ENCODE measurements at regions not wholly inside any gene's neighbourhood (a gene's known extent, or its start where the extent isn't known, plus 50 kb on each side); places are given as distances from the start of the nearest gene placed in this dataset.
"Not testable (repeated sequence)": the region's sequence is repeated elsewhere in the genome, so short reads cannot be mapped to it uniquely, and the experiment has no call there.

DNA sequence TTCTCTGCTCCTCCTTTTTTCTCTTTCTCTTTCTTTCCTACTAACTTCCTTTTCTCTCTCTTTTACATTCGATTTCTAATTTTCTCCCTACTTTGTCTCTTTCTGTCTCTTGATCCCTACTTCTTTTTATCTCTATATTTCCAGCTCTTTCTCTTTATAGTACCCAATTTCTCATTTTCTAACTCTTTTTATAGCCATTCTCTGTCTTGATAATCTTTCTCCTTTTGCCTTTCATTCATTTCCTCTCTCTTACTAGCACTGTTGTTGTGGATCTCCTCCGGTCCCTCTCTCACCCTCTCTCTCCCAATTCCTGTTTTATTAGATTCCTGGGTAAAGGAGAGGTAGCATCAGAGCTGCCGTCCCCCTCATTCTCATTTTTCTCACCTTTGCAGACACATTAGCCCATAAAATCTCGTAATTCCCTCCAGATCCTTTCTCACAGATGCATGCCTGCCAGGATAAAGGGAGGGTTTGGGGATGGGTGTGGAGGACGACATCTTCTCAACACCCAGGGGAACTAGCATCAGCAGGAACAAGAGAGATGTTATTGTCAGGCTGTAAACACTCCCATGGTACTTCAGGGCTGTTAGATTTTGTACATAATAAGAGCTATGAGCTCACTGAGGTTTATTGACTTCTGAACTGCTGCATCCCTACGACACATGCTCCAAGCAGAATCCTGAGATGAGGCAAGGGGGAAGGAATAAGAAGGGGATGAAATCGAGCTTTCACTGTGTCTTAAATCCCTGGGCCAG is 159.0 kb upstream of the GALNT2 start:
- DNase-seq (ENCODE audit: low read depth), result no peak
- Histone ChIP-seq H3K27me3 (ENCODE audit: control insufficient read depth, insufficient read depth, low read length) (no peaks in the 10 kb centered on the region), H3K36me3 (ENCODE audit: control insufficient read depth, insufficient read depth, low read length) (no peaks in the 10 kb centered on the region), H3K4me3 (ENCODE audit: low read depth, low read length) (no peak overlapping the region)
- TF ChIP-seq, protein P1, sequence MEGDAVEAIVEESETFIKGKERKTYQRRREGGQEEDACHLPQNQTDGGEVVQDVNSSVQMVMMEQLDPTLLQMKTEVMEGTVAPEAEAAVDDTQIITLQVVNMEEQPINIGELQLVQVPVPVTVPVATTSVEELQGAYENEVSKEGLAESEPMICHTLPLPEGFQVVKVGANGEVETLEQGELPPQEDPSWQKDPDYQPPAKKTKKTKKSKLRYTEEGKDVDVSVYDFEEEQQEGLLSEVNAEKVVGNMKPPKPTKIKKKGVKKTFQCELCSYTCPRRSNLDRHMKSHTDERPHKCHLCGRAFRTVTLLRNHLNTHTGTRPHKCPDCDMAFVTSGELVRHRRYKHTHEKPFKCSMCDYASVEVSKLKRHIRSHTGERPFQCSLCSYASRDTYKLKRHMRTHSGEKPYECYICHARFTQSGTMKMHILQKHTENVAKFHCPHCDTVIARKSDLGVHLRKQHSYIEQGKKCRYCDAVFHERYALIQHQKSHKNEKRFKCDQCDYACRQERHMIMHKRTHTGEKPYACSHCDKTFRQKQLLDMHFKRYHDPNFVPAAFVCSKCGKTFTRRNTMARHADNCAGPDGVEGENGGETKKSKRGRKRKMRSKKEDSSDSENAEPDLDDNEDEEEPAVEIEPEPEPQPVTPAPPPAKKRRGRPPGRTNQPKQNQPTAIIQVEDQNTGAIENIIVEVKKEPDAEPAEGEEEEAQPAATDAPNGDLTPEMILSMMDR (IDR thresholded peaks at IDR 0.05; ENCODE audit: insufficient read depth, low read depth, low read length), result no peak
- ChIA-PET CTCF (interaction anchor here (1.2 kb wide), 1 partner anchor 9 kb away, joined by 5 read pairs; no protein-coding TSS in a partner anchor), POLR2A (no interaction called here)

DNA sequence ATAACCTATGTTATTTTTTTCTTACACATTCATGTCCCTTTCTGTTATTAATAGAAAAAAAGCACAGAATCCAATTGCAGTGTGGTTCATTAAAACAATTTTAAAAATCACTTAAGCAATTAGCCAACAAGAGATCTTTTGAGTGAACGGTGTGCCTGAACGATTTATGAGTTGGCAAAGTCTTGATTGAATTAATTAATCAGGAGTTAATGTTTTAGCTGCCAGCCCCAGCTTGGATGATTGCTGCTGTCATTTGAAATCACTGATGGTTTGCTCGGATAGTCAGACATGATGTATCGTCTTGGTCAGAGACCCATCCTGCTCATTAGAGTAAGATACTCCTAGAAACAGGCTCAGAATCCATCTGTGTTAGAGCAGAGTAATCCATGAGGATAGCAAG is 158.3 kb upstream of the GALNT2 start:
- DNase-seq (ENCODE audit: low read depth), result no peak
- no peaks in the 10 kb centered on the region for H3K36me3 ChIP-seq (ENCODE audit: control insufficient read depth, insufficient read depth, low read length)
- ChIA-PET POLR2A (no interaction called here), CTCF (interaction anchor here (1.2 kb wide), 1 partner anchor 10 kb away, joined by 5 read pairs; no protein-coding TSS in a partner anchor)
- H3K4me3 ChIP-seq (ENCODE audit: low read depth, low read length), result no peak overlapping the region
- TF ChIP-seq, protein P1 (IDR thresholded peaks at IDR 0.05; ENCODE audit: insufficient read depth, low read depth, low read length), result no peak
- H3K27me3 ChIP-seq (ENCODE audit: control insufficient read depth, insufficient read depth, low read length), result no peaks in the 10 kb centered on the region

DNA sequence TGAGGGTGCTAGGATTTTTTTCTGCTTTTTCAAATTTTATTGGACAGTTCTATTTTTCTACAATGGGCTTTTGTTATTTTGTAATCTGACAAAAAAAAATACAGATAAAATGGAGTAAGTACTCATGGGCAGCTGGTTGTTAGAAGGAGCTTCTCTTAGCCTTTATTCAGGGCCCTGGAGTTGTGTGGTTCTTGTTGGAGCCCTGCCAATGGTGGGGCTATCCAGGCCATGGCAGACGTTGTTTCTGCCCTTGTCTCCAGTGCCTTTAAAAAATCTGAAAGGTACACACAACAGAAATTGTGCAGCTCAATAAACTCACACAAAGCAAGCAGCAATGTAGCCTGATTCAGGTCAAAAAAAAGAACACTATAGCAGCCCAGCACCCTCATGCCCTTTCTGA is 153.5 kb upstream of the GALNT2 start:
- TF ChIP-seq, protein P1 (IDR thresholded peaks at IDR 0.05; ENCODE audit: insufficient read depth, low read depth, low read length), result no peak
- CTCF ChIA-PET, result interaction anchor here (1.6 kb wide), 1 partner anchor 12 kb away, joined by 3 read pairs; no protein-coding TSS in a partner anchor
- no peak for DNase-seq (ENCODE audit: low read depth)
- Histone ChIP-seq H3K27me3 (ENCODE audit: control insufficient read depth, insufficient read depth, low read length) (no peaks in the 10 kb centered on the region), H3K36me3 (ENCODE audit: control insufficient read depth, insufficient read depth, low read length) (no peaks in the 10 kb centered on the region), H3K4me3 (ENCODE audit: low read depth, low read length) (no peak overlapping the region)
- POLR2A ChIA-PET, result no interaction called here

DNA sequence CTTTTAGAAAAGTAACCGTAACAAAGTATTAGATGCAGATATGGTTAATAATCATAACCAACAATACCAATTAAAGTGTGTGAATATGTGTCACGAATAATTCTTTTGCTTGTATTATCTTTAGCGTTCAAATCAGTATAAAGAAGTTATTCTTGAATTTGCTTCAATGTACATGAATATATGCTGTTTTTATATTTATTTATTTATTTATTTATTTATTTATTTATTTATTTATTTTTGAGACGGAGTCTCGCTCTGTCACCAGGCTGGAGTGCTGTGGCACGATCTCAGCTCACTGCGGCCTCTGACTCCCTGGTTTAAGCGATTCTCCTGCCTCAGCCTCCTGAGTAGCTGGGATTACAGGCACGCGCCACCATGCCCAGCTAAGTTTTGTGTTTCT is 147.6 kb upstream of the GALNT2 start:
- DNase-seq (ENCODE audit: low read depth); CTCF ChIA-PET; H3K4me3 ChIP-seq (ENCODE audit: low read depth, low read length); POLR2A ChIA-PET; H3K27me3 ChIP-seq (ENCODE audit: control insufficient read depth, insufficient read depth, low read length); H3K36me3 ChIP-seq (ENCODE audit: control insufficient read depth, insufficient read depth, low read length): not testable (repeated sequence)

DNA sequence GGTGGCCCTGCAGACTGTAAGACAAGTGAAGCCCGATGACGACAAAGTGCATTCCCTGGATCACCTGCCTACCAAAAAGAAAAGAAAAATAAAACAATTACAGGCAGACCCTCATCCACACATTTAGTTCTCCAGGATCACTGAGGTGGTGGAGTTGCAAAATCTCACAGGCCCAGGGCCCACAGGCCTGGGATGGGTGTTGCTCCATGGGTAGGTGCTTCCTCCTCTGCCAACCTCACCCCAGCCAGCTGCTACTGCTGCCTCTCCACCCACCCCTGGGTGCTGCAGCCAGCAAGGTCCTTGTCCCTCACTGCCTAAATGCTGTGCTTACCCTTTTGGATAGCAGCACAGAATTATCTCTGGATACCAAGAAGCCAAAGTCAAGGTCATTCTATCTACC is 146.4 kb upstream of the GALNT2 start:
- no peak for DNase-seq (ENCODE audit: low read depth)
- TF ChIP-seq, protein P1 (IDR thresholded peaks at IDR 0.05; ENCODE audit: insufficient read depth, low read depth, low read length), result no peak
- Histone ChIP-seq H3K4me3 (ENCODE audit: low read depth, low read length) (no peak overlapping the region), H3K27me3 (ENCODE audit: control insufficient read depth, insufficient read depth, low read length) (no peaks in the 10 kb centered on the region), H3K36me3 (ENCODE audit: control insufficient read depth, insufficient read depth, low read length) (no peaks in the 10 kb centered on the region)
- ChIA-PET CTCF (no interaction called here), POLR2A (no interaction called here)

DNA sequence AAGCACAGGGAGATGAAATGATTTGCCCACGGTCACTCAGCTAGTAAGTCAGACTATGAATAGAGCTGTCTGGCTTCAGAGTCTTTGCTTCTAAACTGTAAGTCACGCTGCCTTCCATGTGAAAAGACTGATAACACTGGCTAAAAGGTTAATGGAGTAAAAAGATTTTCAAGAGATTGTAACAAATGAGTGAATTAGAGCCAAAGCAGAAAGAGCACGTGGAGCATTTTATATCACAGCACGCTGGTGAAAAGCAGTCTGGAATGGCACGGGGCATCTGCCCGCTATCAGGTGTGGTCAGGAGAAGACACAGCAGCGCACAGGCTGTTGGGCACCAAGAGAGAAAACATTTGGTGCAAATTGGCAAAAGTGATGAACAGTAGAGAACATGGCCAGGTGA is 144.8 kb upstream of the GALNT2 start:
- ChIA-PET CTCF (interaction anchor here (1.0 kb wide), 1 partner anchor 18 kb away, joined by 3 read pairs; no protein-coding TSS in a partner anchor), POLR2A (no interaction called here)
- H3K27me3 ChIP-seq (ENCODE audit: control insufficient read depth, insufficient read depth, low read length), result no peaks in the 10 kb centered on the region
- no peaks in the 10 kb centered on the region for H3K36me3 ChIP-seq (ENCODE audit: control insufficient read depth, insufficient read depth, low read length)
- no peak for DNase-seq (ENCODE audit: low read depth)
- H3K4me3 ChIP-seq (ENCODE audit: low read depth, low read length), result no peak overlapping the region
- TF ChIP-seq, protein P1 (IDR thresholded peaks at IDR 0.05; ENCODE audit: insufficient read depth, low read depth, low read length), result no peak
